Left lung (tissue), 4 donors: ENCODE measurements at regions not wholly inside any gene's neighbourhood (a gene's known extent, or its start where the extent isn't known, plus 50 kb on each side); places are given as distances from the start of the nearest gene placed in this dataset.
A peak's percentile ranks its signal among the peaks of the same experiment; 100 is the strongest.

Source experiments
- ATAC-seq: fragments of 200-7000 bp; cut with Tn5 transposase; one replicate; pipeline ENCODE4 v1.9.1; 2020; ENCODE audit warnings: moderate library complexity
- DNase-seq, 4 donors: peaks; one replicate each; pipeline ENCODE4 v3.0.0-alpha.2; 2013 to 2020
- H3K27ac ChIP-seq, 2 donors: fragments of 200-600 bp; sonication (generic) in 1 of 2; one replicate each; pipeline versions ENCODE4 v1.5.0 to v1.8.0; 2020 to 2021
- H3K27me3 ChIP-seq, 2 donors: fragments of 200-600 bp; sonication (generic) in 1 of 2; one replicate each; pipeline versions ENCODE4 v1.5.0 to v1.8.0; 2020 to 2021
- H3K36me3 ChIP-seq, 2 donors: fragments of 200-600 bp; sonication (generic) in 1 of 2; one replicate each; pipeline versions ENCODE4 v1.5.0 to v1.8.0; 2020 to 2021
- H3K4me1 ChIP-seq, 2 donors: fragments of 200-600 bp; one replicate each; pipeline ENCODE4 v1.8.0; 2021
- H3K4me3 ChIP-seq, 2 donors: fragments of 200-600 bp; sonication (generic) in 1 of 2; one replicate each; pipeline versions ENCODE4 v1.5.0 to v1.8.0; 2020 to 2021; ENCODE audit warnings: mild to moderate bottlenecking in 1 of 2
- H3K9me3 ChIP-seq, 2 donors: fragments of 200-600 bp; sonication (generic) in 1 of 2; one replicate each; pipeline versions ENCODE4 v1.5.0 to v1.8.0; 2020 to 2021
- intact Hi-C, 2 donors: fragments of 100-400 bp; cut with DNase I; formaldehyde crosslinking; loops; one replicate each; pipeline versions ENCODE4 v1.11.2 to v1.14.2; 2022
- TF ChIP-seq, protein P1 (sequence below), 2 donors: fragments of 200-600 bp; sonication (generic) in 1 of 2; IDR thresholded peaks; one replicate each; pipeline versions ENCODE4 v1.5.0 to v1.8.0; 2021; ENCODE audit warnings: antibody characterized with exemption in 2 of 2
- donor health status: DM: no; HTN: yes; CAD: no.
- donor health status: DM: no; HTN: no; CAD: no.

GRCh38 chr15:60093273-60094067 is 89.4 kb downstream of the FOXB1 start:
- Histone ChIP-seq H3K9me3 (no peaks in the 10 kb centered on the region), H3K27ac (no peak overlapping the region), H3K4me3 (no peak overlapping the region), H3K4me1 (no peaks in the 10 kb centered on the region), H3K36me3 (no peaks in the 10 kb centered on the region), H3K27me3 (no peaks in the 10 kb centered on the region)
- DNase-seq (no peak), ATAC-seq (peak; percentile 7)
- intact Hi-C loops = no loop called here
- TF ChIP-seq, protein P1, sequence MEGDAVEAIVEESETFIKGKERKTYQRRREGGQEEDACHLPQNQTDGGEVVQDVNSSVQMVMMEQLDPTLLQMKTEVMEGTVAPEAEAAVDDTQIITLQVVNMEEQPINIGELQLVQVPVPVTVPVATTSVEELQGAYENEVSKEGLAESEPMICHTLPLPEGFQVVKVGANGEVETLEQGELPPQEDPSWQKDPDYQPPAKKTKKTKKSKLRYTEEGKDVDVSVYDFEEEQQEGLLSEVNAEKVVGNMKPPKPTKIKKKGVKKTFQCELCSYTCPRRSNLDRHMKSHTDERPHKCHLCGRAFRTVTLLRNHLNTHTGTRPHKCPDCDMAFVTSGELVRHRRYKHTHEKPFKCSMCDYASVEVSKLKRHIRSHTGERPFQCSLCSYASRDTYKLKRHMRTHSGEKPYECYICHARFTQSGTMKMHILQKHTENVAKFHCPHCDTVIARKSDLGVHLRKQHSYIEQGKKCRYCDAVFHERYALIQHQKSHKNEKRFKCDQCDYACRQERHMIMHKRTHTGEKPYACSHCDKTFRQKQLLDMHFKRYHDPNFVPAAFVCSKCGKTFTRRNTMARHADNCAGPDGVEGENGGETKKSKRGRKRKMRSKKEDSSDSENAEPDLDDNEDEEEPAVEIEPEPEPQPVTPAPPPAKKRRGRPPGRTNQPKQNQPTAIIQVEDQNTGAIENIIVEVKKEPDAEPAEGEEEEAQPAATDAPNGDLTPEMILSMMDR (IDR thresholded peaks at IDR 0.05) = no peak

DNA sequence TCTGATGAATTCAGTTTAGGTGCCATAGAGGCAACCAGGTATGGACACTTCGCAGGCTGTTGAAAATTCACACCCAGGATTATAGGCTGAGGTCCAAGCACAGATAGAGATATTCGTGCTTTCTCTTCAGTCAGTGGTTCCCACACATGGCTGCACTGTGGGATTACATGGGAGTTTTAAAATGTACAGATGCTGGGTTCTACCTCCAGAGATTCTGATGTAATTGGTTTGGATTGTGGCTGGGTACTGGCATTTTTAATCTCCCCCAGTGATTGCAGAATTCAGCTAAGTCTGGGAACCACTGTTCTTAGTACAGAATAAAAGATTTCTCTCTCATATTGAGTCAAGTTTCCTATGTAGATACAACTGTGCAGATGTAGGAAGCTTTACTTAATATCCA is 91.6 kb downstream of the FOXB1 start:
- H3K27ac ChIP-seq = no peak overlapping the region
- no peaks in the 10 kb centered on the region for H3K4me1 ChIP-seq
- no peak overlapping the region for H3K4me3 ChIP-seq
- ATAC-seq = no peak
- H3K27me3 ChIP-seq = no peaks in the 10 kb centered on the region
- intact Hi-C loops = no loop called here
- TF ChIP-seq, protein P1 (IDR thresholded peaks at IDR 0.05) = no peak
- DNase-seq = no peak
- no peaks in the 10 kb centered on the region for H3K9me3 ChIP-seq
- H3K36me3 ChIP-seq = no peaks in the 10 kb centered on the region

- H3K9me3 ChIP-seq = no peaks in the 10 kb centered on the region
- TF ChIP-seq, protein P1 (IDR thresholded peaks at IDR 0.05) = no peak
- DNase-seq (no peak), ATAC-seq (no peak)
- intact Hi-C loops = no loop called here
- H3K27me3 ChIP-seq = no peaks in the 10 kb centered on the region
- H3K4me3 ChIP-seq = no peak overlapping the region
- no peaks in the 10 kb centered on the region for H3K4me1 ChIP-seq
- H3K27ac ChIP-seq = no peak overlapping the region
- H3K36me3 ChIP-seq = no peaks in the 10 kb centered on the region
Observed at GRCh38 chr15:60096157-60096556, 92.0 kb downstream of the FOXB1 start.

DNA sequence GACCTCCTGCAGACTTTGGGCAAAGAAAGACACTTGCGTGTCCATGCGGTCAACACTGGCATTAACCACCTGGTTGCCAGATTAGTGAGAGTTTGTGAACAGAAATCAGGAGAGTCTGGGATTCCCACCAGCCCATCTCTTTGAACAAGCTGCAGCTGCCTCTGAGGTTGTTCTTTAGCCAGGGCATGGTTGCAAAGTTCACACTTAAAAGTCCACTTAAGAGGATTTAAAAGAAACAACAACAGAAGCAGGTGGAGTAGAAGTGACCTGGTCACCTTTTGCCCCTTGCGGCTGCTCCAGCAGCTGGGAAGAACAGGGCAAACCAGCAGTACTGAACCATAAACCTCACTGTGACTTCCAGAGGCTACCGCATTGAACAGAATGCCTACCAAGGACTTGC is 97.3 kb downstream of the FOXB1 start:
- no peaks in the 10 kb centered on the region for H3K36me3 ChIP-seq
- no peak overlapping the region for H3K4me3 ChIP-seq
- ATAC-seq = no peak
- intact Hi-C loops = no loop called here
- H3K27me3 ChIP-seq = peaks cover 3 to 5% of the 10 kb centered on the region in 2 donors
- TF ChIP-seq, protein P1 (IDR thresholded peaks at IDR 0.05) = no peak
- no peak overlapping the region for H3K27ac ChIP-seq
- no peaks in the 10 kb centered on the region for H3K4me1 ChIP-seq
- H3K9me3 ChIP-seq = no peaks in the 10 kb centered on the region
- DNase-seq = no peak

DNA sequence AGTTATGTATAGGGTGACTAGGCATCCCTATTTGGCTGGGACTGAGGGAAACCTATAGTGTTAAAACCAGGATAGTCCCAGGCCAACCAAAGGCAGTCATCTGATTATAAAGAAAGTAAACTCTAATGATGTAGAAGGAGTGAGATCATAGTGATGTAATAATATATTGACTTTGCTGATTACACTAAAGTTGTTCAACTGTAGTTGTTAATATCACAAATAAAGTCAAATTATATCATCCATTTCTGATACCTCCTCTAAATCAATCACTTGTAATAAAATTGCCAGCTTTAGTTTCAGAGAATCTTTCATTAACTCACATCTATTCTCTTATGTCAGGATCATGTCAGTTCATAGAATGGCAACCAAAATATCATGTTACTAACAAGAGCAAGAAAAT is 98.6 kb downstream of the FOXB1 start:
- intact Hi-C loops = no loop called here
- Histone ChIP-seq H3K9me3 (no peaks in the 10 kb centered on the region), H3K27me3 (peaks cover 3 to 5% of the 10 kb centered on the region in 2 donors), H3K27ac (no peak overlapping the region), H3K4me3 (no peak overlapping the region), H3K4me1 (no peaks in the 10 kb centered on the region), H3K36me3 (no peaks in the 10 kb centered on the region)
- TF ChIP-seq, protein P1 (IDR thresholded peaks at IDR 0.05) = no peak
- DNase-seq (no peak), ATAC-seq (no peak)
